ENCODE measurements at regions not wholly inside any gene's neighbourhood (a gene's known extent, or its start where the extent isn't known, plus 50 kb on each side); places are given as distances from the start of the nearest gene placed in this dataset.
"Not testable (repeated sequence)": the region's sequence is repeated elsewhere in the genome, so short reads cannot be mapped to it uniquely, and the experiment has no call there.

DNA sequence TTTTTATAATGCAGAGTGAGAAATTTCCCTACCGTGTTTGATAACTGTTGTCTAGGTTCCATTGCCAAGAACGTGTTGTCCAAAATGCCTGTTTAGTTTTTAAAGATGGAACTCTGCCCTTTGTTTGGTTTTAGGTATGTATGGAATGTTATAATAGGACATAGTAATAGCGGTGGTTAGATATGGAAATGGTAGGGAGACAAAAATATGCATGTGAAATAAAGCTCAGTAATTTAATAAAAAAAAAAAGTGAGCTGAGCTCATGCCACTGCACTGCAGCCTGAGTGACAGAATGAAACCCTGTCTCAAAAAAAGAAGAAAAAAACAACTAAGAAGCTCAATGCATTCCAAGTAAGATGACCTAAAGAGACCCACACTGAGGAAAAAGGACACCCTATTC lies 72.9 kb downstream of the ZNF783 start:
- no peak overlapping the region for H3K4me3 ChIP-seq (ENCODE audit: low read depth, low read length)
- peak; percentile 6 for DNase-seq (ENCODE audit: low read depth)
- TF ChIP-seq, protein P1, sequence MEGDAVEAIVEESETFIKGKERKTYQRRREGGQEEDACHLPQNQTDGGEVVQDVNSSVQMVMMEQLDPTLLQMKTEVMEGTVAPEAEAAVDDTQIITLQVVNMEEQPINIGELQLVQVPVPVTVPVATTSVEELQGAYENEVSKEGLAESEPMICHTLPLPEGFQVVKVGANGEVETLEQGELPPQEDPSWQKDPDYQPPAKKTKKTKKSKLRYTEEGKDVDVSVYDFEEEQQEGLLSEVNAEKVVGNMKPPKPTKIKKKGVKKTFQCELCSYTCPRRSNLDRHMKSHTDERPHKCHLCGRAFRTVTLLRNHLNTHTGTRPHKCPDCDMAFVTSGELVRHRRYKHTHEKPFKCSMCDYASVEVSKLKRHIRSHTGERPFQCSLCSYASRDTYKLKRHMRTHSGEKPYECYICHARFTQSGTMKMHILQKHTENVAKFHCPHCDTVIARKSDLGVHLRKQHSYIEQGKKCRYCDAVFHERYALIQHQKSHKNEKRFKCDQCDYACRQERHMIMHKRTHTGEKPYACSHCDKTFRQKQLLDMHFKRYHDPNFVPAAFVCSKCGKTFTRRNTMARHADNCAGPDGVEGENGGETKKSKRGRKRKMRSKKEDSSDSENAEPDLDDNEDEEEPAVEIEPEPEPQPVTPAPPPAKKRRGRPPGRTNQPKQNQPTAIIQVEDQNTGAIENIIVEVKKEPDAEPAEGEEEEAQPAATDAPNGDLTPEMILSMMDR (IDR thresholded peaks at IDR 0.05; ENCODE audit: low read depth, low read length, missing control alignments) = no peak
- in situ Hi-C loops (cut with HindIII; ENCODE audit: low sequenced_read_pairs) = no loop called here

DNA sequence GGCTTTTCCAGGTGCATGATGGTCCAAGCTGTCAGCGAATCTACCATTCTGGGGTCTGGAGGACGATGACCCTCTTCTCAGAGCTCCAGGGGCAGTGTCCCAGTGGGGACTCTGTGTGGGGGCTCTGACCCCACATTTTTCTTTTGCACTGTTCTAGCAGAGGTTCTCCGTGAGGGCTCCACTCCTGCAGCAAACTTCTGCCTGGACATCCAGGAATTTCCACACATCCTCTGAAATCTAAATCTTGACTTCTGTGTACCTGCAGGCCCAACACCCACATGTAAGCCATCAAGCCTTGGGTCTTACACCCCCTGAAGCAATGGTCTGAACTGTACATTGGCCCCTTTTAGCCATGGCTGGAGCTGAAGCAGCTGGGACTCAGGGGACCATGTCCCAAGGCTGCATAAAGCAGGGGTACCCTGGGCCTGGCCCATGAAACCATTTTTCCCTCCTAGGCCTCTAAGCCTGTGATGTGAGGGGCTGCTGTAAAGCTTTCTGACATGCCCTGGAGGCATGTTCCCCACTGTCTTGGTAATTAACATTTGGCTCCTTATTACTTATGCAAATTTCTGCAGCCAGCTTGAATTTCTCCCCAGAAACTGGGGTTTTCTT lies 86.9 kb downstream of the ZNF783 start:
- no peak overlapping the region for H3K4me3 ChIP-seq (ENCODE audit: low read depth, low read length)
- TF ChIP-seq, protein P1 (IDR thresholded peaks at IDR 0.05; ENCODE audit: low read depth, low read length, missing control alignments) = no peak
- no peak for DNase-seq (ENCODE audit: low read depth)
- in situ Hi-C loops (cut with HindIII; ENCODE audit: low sequenced_read_pairs) = no loop called here

DNA sequence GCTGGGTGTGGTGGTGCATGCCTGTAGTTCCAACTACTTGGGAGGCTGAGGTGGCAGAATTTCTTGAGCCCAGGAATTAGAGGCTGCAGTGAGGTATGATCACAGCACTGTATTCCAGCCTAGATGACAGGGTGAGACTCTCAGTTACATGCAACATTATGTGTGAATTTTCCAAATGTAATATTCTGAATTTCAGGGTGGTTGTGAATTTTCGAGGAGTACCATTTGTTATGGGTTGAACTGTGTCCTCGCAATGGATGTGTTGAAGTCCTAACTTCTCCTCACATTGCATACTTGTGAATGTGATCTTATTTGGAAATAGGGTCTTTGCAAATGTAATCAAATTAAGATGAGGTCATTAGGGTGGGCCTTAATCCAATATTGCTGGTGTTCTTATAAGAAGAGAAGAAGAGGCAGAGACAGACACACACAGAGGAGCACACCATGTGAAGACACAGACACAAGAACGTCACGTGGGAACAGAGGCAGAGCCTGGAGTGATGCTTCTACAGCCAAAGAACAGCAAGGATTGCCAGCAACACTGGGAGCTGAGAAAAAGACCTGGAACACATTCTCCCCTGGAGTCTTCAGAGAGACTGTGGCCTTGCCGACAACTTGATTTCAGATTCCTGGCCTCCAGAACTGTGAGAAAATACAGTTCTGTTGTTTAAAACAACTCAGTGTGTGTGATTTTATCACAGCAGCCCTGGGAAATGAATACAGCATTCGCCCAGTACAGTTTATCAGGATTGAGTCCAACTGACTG lies 91.9 kb downstream of the ZNF783 start:
- DNase-seq (ENCODE audit: low read depth) = no peak
- TF ChIP-seq, protein P1 (IDR thresholded peaks at IDR 0.05; ENCODE audit: low read depth, low read length, missing control alignments) = no peak
- in situ Hi-C loops (cut with HindIII; ENCODE audit: low sequenced_read_pairs) = no loop called here
- no peak overlapping the region for H3K4me3 ChIP-seq (ENCODE audit: low read depth, low read length)

DNA sequence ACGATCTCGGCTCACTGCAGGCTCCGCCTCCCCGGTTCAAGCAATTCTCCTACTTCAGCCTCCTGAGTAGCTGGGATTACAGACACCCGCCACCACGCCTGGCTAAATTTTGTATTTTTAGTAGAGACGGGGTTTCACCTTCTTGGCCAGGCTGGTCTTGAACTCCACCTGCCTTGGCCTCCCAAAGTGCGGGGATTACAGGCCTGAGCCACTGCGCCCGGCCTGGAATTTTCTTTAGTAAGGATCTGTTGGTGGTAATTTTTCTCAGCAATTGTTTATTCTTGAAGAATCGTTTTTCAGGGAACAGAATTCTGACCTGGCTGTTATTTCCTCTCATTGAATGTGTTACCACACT lies 93.0 kb downstream of the ZNF783 start:
- DNase-seq (ENCODE audit: low read depth); in situ Hi-C loops (cut with HindIII; ENCODE audit: low sequenced_read_pairs); H3K4me3 ChIP-seq (ENCODE audit: low read depth, low read length): not testable (repeated sequence)

DNA sequence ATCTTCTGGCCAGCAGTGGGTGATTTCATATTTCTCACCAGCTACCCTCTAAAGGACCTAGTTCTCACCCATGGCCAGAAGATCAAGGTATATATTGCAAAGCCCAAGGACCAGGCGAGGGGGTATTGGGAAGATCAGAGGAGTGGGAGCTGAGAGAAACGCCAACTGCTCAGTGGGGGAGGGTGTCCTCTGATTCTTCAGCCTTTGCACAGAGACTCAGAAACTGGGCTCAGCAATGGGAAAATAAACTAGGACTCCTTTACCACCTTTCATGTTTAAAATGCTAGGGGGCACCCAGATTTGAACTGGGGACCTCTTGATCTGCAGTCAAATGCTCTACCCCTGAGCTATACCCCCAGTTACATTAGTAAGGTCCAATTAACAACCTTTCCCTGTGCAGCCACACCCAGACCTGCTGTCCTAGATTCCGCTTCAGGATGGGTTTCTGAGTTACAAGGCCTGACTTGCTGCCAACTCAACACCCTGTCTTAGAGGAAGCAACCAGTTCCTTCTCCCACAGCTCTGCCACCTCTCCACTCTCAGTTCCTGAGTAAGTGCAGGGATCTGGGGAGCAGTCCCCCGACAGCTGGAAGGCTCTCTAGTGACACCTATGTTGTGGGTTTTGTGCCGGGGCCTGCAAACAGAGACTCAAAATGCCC lies 93.5 kb downstream of the ZNF783 start:
- H3K4me3 ChIP-seq (ENCODE audit: low read depth, low read length) = no peak overlapping the region
- no peak for DNase-seq (ENCODE audit: low read depth)
- in situ Hi-C loops (cut with HindIII; ENCODE audit: low sequenced_read_pairs) = no loop called here
- TF ChIP-seq, protein P1 (IDR thresholded peaks at IDR 0.05; ENCODE audit: low read depth, low read length, missing control alignments) = no peak

DNA sequence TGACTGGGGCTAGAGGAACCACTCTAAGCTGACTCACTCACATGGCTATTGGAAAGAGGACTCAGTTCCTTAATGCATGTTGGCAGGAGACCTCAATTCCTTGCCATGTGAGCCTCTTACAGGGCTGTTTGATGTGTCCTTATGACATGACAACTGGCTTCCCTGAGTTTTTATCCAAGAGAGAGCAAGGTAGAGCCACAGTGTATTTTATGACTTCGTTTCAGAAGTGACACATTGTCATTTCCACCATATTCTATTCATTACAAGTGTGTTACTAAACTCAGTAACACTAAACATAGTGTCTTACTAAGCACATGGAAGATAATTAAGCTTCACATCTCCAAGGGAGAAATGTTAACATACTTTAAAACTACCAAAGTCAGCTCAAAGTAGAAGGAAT lies 98.2 kb downstream of the ZNF777 start:
- no peak overlapping the region for H3K4me3 ChIP-seq (ENCODE audit: low read depth, low read length)
- TF ChIP-seq, protein P1 (IDR thresholded peaks at IDR 0.05; ENCODE audit: low read depth, low read length, missing control alignments) = no peak
- DNase-seq (ENCODE audit: low read depth) = no peak
- in situ Hi-C loops (cut with HindIII; ENCODE audit: low sequenced_read_pairs) = no loop called here
